Mammary epithelial cell (primary cell): ENCODE measurements at regions not wholly inside any gene's neighbourhood (a gene's known extent, or its start where the extent isn't known, plus 50 kb on each side); places are given as distances from the start of the nearest gene placed in this dataset.

Source experiments
- EZH2 ChIP-seq: IDR thresholded peaks from 2 replicates; pipeline ENCODE4 v1.6.1; 2012; ENCODE audit warnings: low read length, inconsistent platforms, borderline replicate concordance
- TF ChIP-seq, protein P1 (sequence below), 2 donors: IDR thresholded peaks in 1 of 2; conservative IDR thresholded peaks in 1 of 2; 2 replicates each; pipeline ENCODE4 v1.5.1; 2011 to 2012; ENCODE audit warnings: inconsistent platforms in 2 of 2, low read length in 2 of 2, mild to moderate bottlenecking in 2 of 2, control low read depth in 1 of 2, low read depth in 1 of 2; ENCODE audit not compliant: insufficient read depth in 1 of 2; ENCODE audit errors: extremely low read depth in 1 of 2

DNA sequence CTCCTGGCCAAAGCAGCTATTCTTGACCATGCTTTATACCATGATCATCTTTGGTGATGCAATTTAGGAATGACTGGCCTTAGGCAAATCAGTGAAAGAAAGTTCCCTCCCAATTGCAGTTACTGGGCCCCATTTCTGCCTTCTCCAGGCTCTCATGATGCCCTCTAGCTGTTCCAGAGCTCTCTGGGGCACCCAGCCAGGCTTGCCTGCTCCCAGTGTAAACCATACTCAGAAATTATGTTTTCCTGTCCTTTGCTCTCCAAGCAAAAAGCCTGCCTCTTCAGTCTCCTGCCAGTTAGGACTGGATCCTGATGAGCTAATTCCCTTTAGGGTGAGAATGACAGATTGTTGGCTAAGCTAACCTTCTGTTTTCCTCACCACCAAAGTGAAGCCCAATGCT is 85.3 kb upstream of the RBPJ start:
- TF ChIP-seq, protein P1, sequence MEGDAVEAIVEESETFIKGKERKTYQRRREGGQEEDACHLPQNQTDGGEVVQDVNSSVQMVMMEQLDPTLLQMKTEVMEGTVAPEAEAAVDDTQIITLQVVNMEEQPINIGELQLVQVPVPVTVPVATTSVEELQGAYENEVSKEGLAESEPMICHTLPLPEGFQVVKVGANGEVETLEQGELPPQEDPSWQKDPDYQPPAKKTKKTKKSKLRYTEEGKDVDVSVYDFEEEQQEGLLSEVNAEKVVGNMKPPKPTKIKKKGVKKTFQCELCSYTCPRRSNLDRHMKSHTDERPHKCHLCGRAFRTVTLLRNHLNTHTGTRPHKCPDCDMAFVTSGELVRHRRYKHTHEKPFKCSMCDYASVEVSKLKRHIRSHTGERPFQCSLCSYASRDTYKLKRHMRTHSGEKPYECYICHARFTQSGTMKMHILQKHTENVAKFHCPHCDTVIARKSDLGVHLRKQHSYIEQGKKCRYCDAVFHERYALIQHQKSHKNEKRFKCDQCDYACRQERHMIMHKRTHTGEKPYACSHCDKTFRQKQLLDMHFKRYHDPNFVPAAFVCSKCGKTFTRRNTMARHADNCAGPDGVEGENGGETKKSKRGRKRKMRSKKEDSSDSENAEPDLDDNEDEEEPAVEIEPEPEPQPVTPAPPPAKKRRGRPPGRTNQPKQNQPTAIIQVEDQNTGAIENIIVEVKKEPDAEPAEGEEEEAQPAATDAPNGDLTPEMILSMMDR (conservative IDR thresholded peaks at IDR 0.05 in 1 of 2, IDR thresholded peaks at IDR 0.05 in 1 of 2; ENCODE audit: extremely low read depth in 1 of 2, insufficient read depth in 1 of 2, low read depth in 1 of 2, low read length in 2 of 2): peak in 1 of 2 donors; percentile 32
- no peak for TF ChIP-seq EZH2
